HG03108 (cell line): ENCODE measurements at regions not wholly inside any gene's neighbourhood (a gene's known extent, or its start where the extent isn't known, plus 50 kb on each side); places are given as distances from the start of the nearest gene placed in this dataset.
"Not testable (repeated sequence)": the region's sequence is repeated elsewhere in the genome, so short reads cannot be mapped to it uniquely, and the experiment has no call there.

Experiments used
- ATAC-seq: cut with Tn5 transposase; IDR thresholded peaks from one replicate; pipeline ENCODE4 v1.9.1; 2021; ENCODE audit warnings: moderate library complexity; ENCODE audit not compliant: unreplicated experiment

DNA sequence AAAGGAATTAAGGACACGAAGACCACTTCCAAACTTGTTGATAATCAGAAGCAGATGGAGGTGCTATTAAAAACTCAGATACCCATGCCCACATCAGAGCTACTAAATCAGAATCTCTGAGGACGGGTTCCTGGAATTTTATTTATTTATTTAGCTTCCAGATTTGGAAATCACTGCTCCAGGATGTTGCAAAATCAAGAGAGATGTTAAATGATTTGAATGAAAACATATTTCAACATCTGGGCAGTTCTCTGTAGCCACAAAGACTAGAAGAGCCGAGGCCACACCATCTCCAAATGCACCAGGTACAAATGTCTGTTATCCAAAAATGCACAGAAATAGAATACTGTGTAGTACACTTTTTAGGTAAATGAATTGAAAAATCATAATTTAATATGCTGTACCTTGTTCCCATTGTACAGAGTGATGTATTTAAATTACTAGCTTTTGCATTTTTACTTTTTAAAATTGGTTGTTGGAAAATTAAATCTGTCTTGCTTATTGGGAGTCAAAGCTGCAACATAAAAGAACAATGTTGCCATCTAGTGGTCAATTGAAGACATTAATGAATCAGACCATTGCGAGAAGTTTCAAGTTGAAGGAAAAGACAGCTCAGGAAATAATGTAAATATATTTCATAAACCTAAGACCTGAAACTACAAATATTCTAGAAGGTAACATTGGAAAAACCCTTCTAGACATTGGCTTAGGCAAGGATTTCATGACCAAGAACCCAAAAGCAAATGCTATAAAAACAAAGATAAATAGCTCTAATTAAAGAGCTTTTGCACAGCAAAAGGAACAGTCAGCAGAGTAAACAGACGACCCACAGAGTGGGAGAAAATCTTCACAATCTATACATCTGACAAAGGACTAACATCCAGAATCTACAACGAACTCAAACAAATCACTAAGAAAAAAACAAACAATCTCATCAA lies 151.3 kb upstream of the TTC29 start:
- no peak for ATAC-seq

DNA sequence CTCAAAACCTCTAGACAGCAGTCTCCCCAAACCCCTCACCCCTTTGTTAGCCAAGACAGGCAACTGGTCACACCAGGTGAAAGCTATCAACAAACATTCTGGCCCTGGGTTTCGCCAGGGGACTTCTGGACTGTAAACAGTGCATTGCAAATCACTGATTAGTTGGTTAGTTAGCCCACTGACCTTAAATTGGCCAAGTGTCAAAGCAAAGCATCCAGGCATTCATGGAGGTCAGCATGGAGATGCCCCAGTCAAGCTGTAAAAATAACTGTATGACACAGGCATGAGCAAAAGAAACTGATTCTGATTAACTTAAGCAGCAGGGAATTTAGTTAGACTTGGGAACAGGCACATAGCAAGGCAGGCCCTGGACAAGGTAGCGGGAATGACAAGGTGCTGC lies 156.0 kb upstream of the TTC29 start:
- no peak for ATAC-seq

DNA sequence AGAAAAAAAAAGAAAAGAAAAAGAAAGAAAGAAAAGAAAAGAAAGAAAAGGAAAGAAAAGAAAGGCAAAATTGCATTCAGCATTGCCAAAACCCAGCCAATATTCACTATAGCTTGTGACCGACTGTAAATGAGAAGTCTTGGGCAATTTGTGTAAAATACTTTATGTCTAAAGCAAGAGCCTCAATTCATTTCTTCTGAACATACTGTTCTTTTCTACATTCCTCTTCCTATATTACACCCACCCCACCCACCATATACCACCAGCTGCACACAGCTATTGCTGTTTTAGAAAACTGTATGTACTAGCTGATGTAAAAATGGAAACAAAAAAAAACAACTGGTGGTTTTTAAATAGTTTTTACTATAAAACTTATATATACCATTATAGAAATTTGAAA lies 156.9 kb upstream of the TTC29 start:
- ATAC-seq, result no peak

DNA sequence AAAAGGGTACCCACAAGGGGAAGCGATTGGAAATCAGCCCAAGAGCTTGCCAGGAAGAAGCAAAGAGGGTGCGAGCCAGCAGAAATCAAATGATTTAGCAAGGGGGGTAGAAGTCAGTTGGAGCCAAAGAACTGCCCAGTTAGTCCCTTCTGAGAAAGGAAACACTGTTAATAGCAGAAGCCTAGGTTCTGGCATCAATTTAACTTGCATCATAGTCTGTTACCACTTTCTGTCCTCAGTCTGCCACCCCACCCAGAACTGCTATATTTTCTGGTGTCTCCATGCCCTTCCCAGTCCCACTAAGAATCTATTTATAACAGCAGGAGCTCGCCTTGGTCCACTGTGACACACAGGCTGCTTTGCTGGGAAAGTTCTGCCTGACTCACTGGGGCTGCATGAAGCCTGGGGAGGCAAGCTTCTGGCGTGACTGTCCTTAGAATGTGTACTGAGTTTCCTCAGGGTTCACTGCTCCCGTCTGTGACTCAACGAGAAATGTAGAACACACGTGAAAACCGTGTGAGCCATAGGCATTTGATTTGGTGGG lies 157.8 kb upstream of the TTC29 start:
- ATAC-seq, result no peak

DNA sequence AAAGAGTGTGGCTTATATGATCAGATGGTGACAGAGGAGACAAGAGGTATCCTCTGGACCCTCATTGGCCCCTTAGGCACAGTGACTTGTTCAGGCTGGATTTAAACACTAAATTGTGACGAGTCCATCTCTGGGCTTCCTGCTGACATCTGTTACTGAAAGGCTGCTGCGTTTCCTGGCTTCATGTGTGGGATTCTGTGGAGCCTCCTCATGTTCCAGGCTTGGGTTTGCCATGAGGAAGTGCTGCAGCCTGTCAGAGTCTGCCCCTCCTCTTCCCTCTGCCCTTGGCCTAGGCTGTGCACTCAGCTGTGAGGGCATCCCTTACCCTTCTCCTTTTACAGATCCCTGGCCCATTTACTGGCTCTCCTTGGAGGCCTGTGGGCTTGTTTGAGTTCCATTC lies 159.1 kb upstream of the TTC29 start:
- ATAC-seq, result no peak

DNA sequence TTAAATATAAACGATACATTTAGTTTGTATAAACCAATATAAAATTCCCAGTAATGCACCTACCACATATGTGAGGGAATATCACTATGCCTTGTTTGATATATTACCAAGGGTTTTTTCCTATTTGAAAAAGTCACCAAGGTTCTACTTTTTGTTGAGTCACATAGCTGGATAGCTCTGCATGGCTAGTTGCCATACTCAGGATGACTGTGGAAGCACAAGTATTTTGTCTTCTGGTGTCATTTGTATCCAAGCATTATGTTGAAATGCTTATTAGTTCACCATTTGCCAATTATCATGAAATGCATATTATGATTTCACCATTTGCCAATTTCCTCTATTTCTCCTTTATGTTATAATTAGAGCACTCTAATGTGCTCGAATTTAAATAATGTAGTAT lies 162.7 kb upstream of the TTC29 start:
- no peak for ATAC-seq

DNA sequence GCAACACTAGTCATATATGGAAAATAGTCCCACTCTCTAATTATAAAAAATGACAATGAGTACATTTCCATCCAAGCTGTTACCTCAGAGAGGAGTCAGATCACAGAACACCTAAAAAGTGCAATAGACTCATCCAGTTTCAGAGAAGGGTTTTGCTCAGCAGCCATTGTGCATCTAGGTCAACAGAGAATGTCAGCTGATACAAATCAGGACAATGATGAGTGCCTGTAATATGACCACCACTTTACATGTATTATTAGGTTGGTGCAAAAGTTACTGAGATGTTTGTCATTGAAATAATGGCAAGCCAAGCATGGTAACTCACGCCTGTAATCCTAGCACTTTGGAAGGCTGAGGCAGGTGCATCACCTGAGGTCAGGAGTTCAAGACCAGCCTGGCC lies 164.1 kb upstream of the TTC29 start:
- ATAC-seq, result no peak

DNA sequence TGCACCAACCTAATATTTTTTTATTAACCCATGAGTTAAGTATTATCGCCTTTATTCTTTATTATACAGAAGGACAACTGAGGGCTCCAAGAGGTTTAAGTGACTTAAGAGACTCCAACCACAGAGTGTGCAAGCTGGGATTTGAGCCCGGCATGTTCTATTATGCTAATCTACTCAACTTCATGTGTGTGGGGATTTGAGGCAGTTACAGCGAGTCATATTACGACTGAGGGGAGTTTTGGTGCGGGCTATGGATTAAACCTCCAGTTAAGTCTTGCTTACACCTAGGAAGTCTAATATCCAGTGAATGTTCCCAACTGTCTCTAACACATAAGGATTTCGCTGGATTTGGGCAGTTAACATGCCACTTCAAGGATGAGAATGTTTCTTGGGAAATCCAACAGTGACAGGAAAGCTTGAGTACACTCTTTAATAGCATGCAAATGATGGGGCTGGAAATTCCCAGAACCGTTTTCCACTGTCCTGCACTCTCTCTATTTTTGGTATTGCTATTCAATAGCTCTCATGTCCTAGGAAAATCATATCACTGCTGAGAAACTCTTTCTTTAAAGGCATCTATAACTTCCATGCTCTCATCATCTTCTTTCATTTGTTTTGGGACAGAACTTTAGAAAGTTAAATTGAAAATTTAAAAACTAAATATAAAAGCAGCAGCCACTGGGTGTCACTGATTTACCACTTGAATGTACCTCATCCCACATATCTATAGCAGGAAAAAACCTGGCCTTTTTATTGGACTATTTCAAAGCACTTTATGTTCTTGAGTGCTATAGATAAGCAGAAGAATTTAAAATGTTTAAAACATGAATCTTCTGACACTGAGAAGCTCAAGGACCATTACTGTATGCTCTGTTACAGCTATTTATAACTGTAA lies 165.1 kb upstream of the TTC29 start:
- no peak for ATAC-seq

DNA sequence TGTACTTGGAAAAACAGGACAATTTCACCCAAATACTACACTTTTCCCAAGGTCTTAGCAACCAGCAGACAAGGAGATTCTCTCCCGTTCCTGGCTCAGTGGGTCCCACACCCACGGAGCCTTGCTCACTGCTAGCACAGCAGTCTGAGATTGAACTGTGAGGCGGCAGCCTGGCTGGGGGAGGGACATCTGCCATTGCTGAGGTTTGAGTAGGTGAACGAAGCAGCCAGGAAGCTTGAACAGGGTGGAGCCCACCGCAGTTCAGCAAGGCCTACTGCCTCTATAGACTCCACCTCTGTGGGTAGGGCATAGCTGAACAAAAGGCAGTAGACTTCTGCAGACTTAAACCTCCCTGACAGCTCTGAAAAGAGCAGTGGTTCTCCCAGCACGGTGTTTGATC lies 166.5 kb upstream of the TTC29 start:
- not testable (repeated sequence) for ATAC-seq

DNA sequence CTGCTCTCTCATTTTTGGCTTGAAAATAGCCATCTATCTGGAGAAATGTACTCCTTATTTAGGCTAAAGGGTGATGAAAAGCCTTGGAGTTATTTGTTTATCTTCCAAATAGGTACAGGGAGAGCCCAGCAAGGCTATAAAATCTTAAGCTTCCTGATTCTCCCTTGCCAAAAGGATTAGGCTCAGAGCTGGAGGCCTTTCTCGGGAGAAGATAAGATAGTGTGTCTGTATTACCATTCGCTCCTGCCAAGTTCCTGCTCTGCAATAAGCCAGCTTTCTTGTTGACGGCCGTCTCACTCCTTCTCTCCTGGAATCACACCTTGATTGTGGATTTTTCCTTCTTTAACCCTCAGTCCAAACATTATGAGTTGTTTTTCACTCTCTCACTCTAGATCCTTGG lies 171.8 kb upstream of the TTC29 start:
- ATAC-seq, result no peak

DNA sequence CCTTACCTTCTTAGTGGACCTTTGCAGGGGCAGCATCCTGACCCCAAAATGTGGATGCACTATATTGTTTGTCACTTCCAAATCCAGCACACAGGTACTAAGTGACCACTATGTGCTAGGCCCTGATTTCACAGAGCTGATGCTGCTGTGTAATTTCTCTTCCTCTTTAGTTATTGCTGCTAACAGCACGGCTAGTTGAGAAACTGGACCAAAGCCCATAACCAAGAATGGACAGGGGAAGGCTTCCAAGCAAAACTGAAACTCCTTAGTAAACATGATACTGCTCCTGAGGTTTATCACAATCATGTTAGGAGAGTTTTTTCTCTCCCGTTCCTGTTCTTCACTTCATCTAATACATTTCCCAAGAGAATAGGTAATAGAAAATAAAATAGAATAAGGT lies 172.9 kb upstream of the TTC29 start:
- no peak for ATAC-seq

DNA sequence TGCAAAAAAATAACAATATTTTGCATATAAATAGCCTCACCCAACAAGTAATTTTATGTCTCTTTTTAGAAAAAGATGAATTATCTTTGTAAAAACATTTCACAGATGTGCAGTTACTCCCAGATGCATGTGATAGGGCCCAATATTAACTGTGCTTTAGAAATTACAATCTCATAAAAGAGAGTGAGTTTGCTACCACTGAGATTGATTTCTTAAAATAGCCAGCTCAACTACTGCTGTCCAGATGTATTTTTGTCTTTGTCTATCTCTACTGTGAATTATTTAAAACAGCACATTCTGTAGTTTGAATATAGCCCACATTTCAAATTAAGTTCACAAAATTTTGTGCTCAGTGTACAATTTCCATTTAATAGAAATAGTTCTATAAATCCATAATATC lies 177.0 kb upstream of the TTC29 start:
- ATAC-seq, result no peak

DNA sequence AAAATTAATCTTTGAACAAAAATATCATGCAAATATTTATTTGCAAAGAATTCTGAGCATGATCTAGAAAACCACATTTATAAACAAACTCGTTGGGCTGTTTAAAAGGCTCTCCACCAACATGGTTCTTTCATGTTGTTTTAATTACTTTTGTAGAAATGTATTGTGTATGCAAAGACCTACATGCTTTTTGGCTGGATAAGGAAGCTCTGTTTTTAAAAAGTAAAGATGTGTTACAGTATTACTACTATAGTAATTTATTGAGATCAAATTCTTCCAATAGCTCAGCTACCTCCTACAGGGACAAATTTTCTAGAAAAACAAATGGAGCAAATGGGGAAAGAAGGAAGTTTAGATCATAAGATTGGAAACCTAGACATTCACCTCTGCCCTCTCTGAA lies 177.5 kb upstream of the TTC29 start:
- no peak for ATAC-seq

DNA sequence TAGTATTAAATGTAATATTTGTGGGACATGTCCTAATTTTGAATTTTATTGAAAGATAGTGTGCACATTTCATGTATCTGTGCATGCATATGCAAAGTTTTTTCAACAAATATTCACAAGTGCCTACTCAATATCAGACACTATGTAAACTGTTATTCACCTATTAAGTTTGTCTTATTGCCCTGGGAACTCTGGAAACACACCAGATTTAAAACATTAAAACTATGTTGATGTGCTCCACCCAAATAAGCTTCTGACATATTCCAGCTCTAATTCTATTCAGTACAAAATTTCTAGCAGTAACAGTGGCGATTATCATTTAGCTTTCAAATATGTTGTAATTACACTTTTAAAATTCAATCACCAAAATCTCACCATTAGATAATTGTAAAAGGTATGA lies 183.1 kb upstream of the TTC29 start:
- ATAC-seq, result no peak

DNA sequence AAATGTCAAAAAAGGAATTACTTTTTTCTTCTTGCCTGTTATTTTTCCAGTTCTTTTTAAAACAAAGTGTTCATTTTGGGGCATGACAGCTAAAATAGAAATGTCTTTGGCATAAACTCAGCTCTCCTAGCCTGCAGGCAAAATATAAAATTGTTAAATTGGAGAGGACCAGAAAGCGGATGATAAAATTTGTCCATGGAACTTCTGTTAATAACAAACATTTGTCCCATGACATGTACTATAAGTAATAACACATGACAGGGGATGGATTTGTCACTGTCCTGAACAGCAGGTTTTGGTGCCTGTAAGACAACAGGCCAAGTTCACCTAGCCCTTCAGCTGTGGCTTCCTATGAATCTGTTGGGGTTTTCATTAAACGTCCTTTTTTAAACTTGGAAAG lies 184.0 kb upstream of the TTC29 start:
- no peak for ATAC-seq

DNA sequence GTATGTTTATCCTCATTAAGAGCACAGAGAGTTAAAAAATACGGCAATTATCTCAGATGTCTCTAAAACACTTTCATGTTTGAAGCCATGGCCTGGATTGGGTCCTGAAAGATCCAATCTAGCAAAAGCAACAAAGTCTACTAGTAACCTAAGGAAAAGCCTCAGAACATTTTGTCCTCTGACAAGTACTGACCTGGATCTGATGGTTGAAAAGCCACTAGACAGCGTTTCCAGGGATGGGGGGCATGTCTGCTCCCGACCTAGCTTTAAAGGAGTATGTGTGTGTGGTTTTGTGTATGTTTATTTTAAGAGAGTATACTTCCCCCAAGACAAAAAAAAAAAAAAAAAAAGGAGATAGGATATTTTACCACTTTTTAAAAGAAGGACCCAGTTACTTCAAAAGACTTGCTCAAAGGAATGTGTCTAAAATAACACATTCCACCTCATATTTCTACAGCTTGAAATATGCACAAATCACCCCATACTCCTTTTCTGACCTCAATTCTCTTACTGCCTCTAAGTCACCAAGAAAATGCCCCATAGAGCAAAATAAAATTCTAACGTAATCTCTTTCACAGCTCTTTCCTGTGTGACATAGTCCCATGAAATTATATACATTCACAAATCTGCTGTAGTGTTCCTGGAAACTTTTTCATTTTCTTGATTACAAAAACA lies 189.0 kb upstream of the TTC29 start:
- no peak for ATAC-seq

DNA sequence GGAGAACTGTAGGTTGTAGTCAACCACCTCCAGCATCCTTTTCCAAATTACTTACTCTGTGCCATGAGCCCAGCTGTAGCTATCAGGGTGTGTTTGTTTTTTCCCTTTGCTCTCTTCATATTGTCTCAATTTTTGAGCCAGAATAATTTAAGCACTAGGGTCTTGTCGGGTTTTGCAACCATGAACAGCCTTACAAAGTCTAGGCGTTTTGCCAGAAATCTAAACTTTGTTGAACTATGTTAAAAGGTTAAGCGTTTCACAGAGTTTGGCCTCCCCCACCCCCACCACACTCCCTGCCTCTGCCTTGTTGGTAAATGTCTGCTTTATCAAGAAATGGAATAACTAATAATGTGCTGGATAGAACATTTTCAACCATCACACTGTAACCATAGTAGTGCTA lies 190.6 kb upstream of the TTC29 start:
- no peak for ATAC-seq

DNA sequence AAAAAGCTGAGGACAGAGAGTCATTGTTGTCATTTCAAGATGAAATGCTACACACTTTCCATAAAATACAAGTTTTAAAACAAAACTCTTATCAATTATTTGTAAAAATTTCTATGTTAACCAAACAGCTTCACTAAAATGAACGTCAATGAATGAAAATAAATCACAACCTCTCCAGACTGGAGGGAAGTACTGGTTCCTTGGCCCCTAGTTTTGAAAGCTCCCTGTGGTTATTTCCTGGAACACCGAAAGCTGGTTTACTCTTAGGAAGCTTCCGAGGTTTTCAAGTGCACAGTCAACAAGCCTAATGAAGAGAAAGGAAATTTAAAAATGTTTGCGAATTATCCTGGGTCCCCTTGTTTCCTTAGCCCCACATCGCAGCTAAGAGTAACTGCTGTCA lies 191.1 kb upstream of the TTC29 start:
- ATAC-seq, result no peak

DNA sequence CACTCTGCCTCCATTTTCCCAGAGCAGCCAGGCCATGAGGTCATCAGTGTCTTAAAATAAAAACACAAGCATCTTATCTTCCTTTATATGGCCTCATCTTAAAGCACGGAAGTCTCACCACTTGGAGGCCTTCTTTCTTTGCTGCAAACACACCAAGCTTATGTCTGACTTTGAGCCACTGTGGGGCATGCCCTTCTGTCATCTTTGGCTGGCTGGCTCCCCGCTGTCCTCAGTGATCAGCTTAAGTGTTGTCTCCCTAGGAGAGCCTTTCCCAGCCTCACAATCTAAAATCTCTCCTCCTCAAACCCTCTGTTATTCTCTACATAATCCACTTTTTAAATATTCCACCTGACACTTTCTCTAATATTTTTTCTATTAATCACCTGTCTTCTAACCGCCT lies 191.6 kb upstream of the TTC29 start:
- ATAC-seq, result no peak

DNA sequence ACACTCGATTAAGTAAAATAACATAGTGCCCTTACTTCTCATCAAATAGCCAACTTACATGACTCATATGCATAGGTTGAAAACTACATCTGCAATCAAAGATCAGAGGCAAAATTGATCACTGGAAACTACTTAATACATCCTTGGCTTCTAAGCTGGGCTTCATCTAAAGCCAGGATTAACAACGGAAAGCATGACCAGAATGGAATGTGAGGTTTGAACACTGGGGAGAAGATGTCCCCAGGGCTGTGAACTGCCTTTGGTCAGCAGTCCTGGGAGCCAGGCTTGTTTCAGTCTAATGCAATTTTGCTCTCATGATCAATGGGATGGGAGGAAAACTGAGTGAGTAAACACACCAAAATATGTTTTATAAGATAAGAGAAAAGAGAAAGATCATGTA lies 192.5 kb upstream of the TTC29 start:
- ATAC-seq, result no peak
